GM23338 (cell line): ENCODE measurements at regions not wholly inside any gene's neighbourhood (a gene's known extent, or its start where the extent isn't known, plus 50 kb on each side); places are given as distances from the start of the nearest gene placed in this dataset.
A peak's percentile ranks its signal among the peaks of the same experiment; 100 is the strongest.

Experiments
- ATAC-seq: fragments of 200-7000 bp; cut with Tn5 transposase; 3 replicates; pipeline ENCODE4 v1.9.1; 2020
- DNase-seq: peaks from one replicate; pipeline ENCODE4 v3.0.0-alpha.2; 2015; ENCODE audit warnings: low spot score
- H2AFZ ChIP-seq: fragments of 200-600 bp; sonication (generic); 2 replicates; pipeline ENCODE4 v1.8.0; 2016; ENCODE audit warnings: antibody characterized with exemption, mild to moderate bottlenecking, moderate library complexity
- H3F3A ChIP-seq: fragments of 200-600 bp; sonication (generic); replicated peaks from 2 replicates; pipeline ENCODE4 v1.8.0; 2017; ENCODE audit warnings: antibody characterized with exemption, mixed run types, low read depth
- H3K27ac ChIP-seq: fragments of 200-600 bp; sonication (generic); 2 replicates; pipeline ENCODE4 v1.6.1; 2016; ENCODE audit warnings: low read depth
- H3K27me3 ChIP-seq: fragments of 200-600 bp; sonication (generic); 2 replicates; pipeline ENCODE4 v1.8.0; 2016; ENCODE audit warnings: mild to moderate bottlenecking, mixed run types, moderate library complexity; ENCODE audit not compliant: insufficient read depth
- H3K36me3 ChIP-seq: fragments of 200-600 bp; sonication (generic); 2 replicates; pipeline ENCODE4 v1.8.0; 2016; ENCODE audit warnings: mild to moderate bottlenecking; ENCODE audit not compliant: insufficient read depth
- H3K4me1 ChIP-seq: fragments of 200-600 bp; sonication (generic); 2 replicates; pipeline ENCODE4 v1.8.0; 2016; ENCODE audit warnings: mild to moderate bottlenecking, moderate library complexity; ENCODE audit not compliant: insufficient read depth
- H3K4me2 ChIP-seq: fragments of 200-600 bp; sonication (generic); 2 replicates; pipeline ENCODE4 v1.7.1; 2017; ENCODE audit warnings: mixed run types
- H3K4me3 ChIP-seq: fragments of 200-600 bp; sonication (generic); 2 replicates; pipeline ENCODE4 v1.6.1; 2016; ENCODE audit warnings: mixed run types
- H3K79me2 ChIP-seq: fragments of 200-600 bp; sonication (generic); replicated peaks from 2 replicates; pipeline ENCODE4 v1.8.0; 2017; ENCODE audit warnings: mild to moderate bottlenecking; ENCODE audit not compliant: insufficient read depth
- H3K9me2 ChIP-seq: fragments of 200-600 bp; sonication (generic); 2 replicates; pipeline ENCODE4 v1.8.0; 2017; ENCODE audit not compliant: insufficient read depth
- H4K20me1 ChIP-seq: fragments of 200-600 bp; sonication (generic); replicated peaks from 2 replicates; pipeline ENCODE4 v1.8.0; 2017; ENCODE audit warnings: mild to moderate bottlenecking; ENCODE audit not compliant: insufficient read depth
- H3K27ac Mint-ChIP-seq: 2 replicates; pipeline ENCODE4 v1.8.0; 2020; ENCODE audit warnings: inconsistent platforms, mild to moderate bottlenecking, moderate library complexity, mixed read lengths
- H3K27me3 Mint-ChIP-seq: 3 replicates; pipeline ENCODE4 v1.8.0; 2022; ENCODE audit warnings: low read depth, mild to moderate bottlenecking, moderate library complexity, mixed read lengths, inconsistent platforms; ENCODE audit not compliant: insufficient read depth, poor library complexity
- H3K36me3 Mint-ChIP-seq: 3 replicates; pipeline ENCODE4 v1.8.0; 2021; ENCODE audit warnings: low read depth, mild to moderate bottlenecking, inconsistent platforms, moderate library complexity, mixed read lengths
- H3K4me1 Mint-ChIP-seq: 3 replicates; pipeline ENCODE4 v1.8.0; 2020; ENCODE audit warnings: mild to moderate bottlenecking, inconsistent platforms, mixed read lengths
- H3K4me3 Mint-ChIP-seq: 3 replicates; pipeline ENCODE4 v1.8.0; 2021; ENCODE audit warnings: moderate library complexity, mild to moderate bottlenecking, inconsistent platforms, mixed read lengths
- H3K9me3 Mint-ChIP-seq: 3 replicates; pipeline ENCODE4 v1.8.0; 2020; ENCODE audit warnings: moderate library complexity, mild to moderate bottlenecking, inconsistent platforms, mixed read lengths
- ETS1 ChIP-seq: IDR thresholded peaks from 2 replicates; pipeline ENCODE4 v1.6.1; 2016; ENCODE audit warnings: antibody characterized with exemption
- EZH2 ChIP-seq: fragments of 200-600 bp; sonication (generic); IDR thresholded peaks from one replicate; pipeline ENCODE4 v1.8.0; 2017; ENCODE audit warnings: antibody characterized with exemption, mild to moderate bottlenecking, low read depth; ENCODE audit not compliant: unreplicated experiment
- EZH2phosphoT487 ChIP-seq: fragments of 200-600 bp; sonication (generic); IDR thresholded peaks from one replicate; pipeline ENCODE4 v1.8.1; 2018; ENCODE audit warnings: antibody characterized with exemption; ENCODE audit not compliant: unreplicated experiment
- JUNB ChIP-seq: IDR thresholded peaks from one replicate; pipeline ENCODE4 v1.6.1; 2016; ENCODE audit warnings: antibody characterized with exemption; ENCODE audit not compliant: unreplicated experiment
- NANOG ChIP-seq: IDR thresholded peaks from 2 replicates; pipeline ENCODE4 v1.6.1; 2016; ENCODE audit warnings: antibody characterized with exemption, borderline replicate concordance
- POLR2AphosphoS5 ChIP-seq: IDR thresholded peaks from 2 replicates; pipeline ENCODE4 v1.6.1; 2016; ENCODE audit warnings: antibody characterized with exemption, low read depth
- REST ChIP-seq: IDR thresholded peaks from one replicate; pipeline ENCODE4 v1.6.1; 2018; ENCODE audit warnings: antibody characterized with exemption; ENCODE audit not compliant: unreplicated experiment
- STAT1 ChIP-seq: IDR thresholded peaks from one replicate; pipeline ENCODE4 v1.6.1; 2016; ENCODE audit warnings: antibody characterized with exemption; ENCODE audit not compliant: unreplicated experiment
- ZNF114 ChIP-seq: fragments of 250-450 bp; sonication (Bioruptor Pico); IDR thresholded peaks from 2 replicates; pipeline ENCODE4 v1.5.0; 2020; ENCODE audit warnings: mild to moderate bottlenecking, moderate library complexity
- ZNF331 ChIP-seq: fragments of 250-450 bp; sonication (Bioruptor Pico); IDR thresholded peaks from 2 replicates; pipeline ENCODE4 v1.5.0; 2020; ENCODE audit warnings: low read depth, mild to moderate bottlenecking, moderate library complexity
- ZNF462 ChIP-seq: fragments of 250-450 bp; sonication (Bioruptor Pico); IDR thresholded peaks from 2 replicates; pipeline ENCODE4 v1.5.0; 2020; ENCODE audit warnings: mild to moderate bottlenecking, moderate library complexity

GRCh38 chr7:136293272-136293671, 316.1 kb upstream of the MTPN start:
- H3K79me2 ChIP-seq = no peaks in the 10 kb centered on the region
- no peaks in the 10 kb centered on the region for H3F3A ChIP-seq
- H3K36me3 ChIP-seq = no peaks in the 10 kb centered on the region
- Mint-ChIP-seq H3K27me3 (peaks cover 4% of the 10 kb centered on the region), H3K27ac (no peak overlapping the region), H3K4me1 (peaks cover 2% of the 10 kb centered on the region; the same call in 1 of the 3 replicates), H3K9me3 (no peaks in the 10 kb centered on the region), H3K36me3 (no peaks in the 10 kb centered on the region), H3K4me3 (no peak overlapping the region)
- H3K27ac ChIP-seq = no peak overlapping the region
- no peak for TF ChIP-seq ZNF331 (CRISPR knock-in tag)
- TF ChIP-seq EZH2 = no peak
- TF ChIP-seq ZNF114 (CRISPR knock-in tag) = no peak
- no peak for TF ChIP-seq NANOG
- no peak for TF ChIP-seq STAT1
- H3K4me3 ChIP-seq = no peak overlapping the region
- DNase-seq (no peak), ATAC-seq (no peak)
- no peak overlapping the region for H3K4me2 ChIP-seq
- no peaks in the 10 kb centered on the region for H3K27me3 ChIP-seq
- H3K4me1 ChIP-seq = no peaks in the 10 kb centered on the region
- no peaks in the 10 kb centered on the region for H4K20me1 ChIP-seq
- no peaks in the 10 kb centered on the region for H3K9me2 ChIP-seq
- no peak overlapping the region for H2AFZ ChIP-seq

- Histone ChIP-seq H3K4me3 (no peak overlapping the region), H4K20me1 (no peaks in the 10 kb centered on the region), H3K27me3 (no peaks in the 10 kb centered on the region), H3K79me2 (no peaks in the 10 kb centered on the region), H3K4me1 (no peaks in the 10 kb centered on the region), H2AFZ (no peak overlapping the region), H3K36me3 (no peaks in the 10 kb centered on the region), H3K9me2 (no peaks in the 10 kb centered on the region), H3K27ac (no peak overlapping the region), H3K4me2 (no peak overlapping the region), H3F3A (no peaks in the 10 kb centered on the region)
- no peak for ATAC-seq
- H3K4me3 Mint-ChIP-seq = no peak overlapping the region
- H3K4me1 Mint-ChIP-seq = peaks cover 2% of the 10 kb centered on the region; the same call in 1 of the 3 replicates
- H3K36me3 Mint-ChIP-seq = no peaks in the 10 kb centered on the region
- H3K27ac Mint-ChIP-seq = 0 out of 2 replicates have a peak overlapping the region, but pooled peaks have one; percentile 21
- H3K9me3 Mint-ChIP-seq = no peaks in the 10 kb centered on the region
- H3K27me3 Mint-ChIP-seq = peaks cover 1% of the 10 kb centered on the region
- DNase-seq = no peak
- TF ChIP-seq POLR2AphosphoS5 = no peak
- TF ChIP-seq JUNB = no peak
- TF ChIP-seq ZNF462 (CRISPR knock-in tag) = no peak
- TF ChIP-seq EZH2phosphoT487 = no peak
- no peak for TF ChIP-seq ETS1
- TF ChIP-seq REST = no peak
These were observed 315.2 kb upstream of the MTPN start for GRCh38 chr7:136292365-136292764.
